CD4-positive, alpha-beta memory T cell (primary cell): ENCODE measurements at regions not wholly inside any gene's neighbourhood (a gene's known extent, or its start where the extent isn't known, plus 50 kb on each side); places are given as distances from the start of the nearest gene placed in this dataset.

ENCODE experiments used
- CTCF ChIA-PET: fragments of 350-600 bp; sonication (Branson Sonifier 250); formaldehyde crosslinking; loops from one replicate; lab custom pipeline; 2021; ENCODE audit warnings: inconsistent platforms; ENCODE audit not compliant: partially characterized antibody; lab: Charles Lee
- POLR2A ChIA-PET: fragments of 350-600 bp; sonication (Branson Sonifier 250); formaldehyde crosslinking; loops from one replicate; lab custom pipeline; 2021; ENCODE audit not compliant: partially characterized antibody; lab: Charles Lee
- DNase-seq, 5 donors: peaks; one replicate each; pipeline versions ENCODE4 v3.0.0 to v3.0.0-alpha.2; 2020 to 2022; ENCODE audit warnings: mixed read lengths in 1 of 5
- H3K27ac ChIP-seq: one replicate; pipeline ENCODE4 v1.7.0; 2013; ENCODE audit warnings: low read depth, low read length
- H3K27me3 ChIP-seq: 2 replicates; pipeline ENCODE4 v1.7.0; 2013; ENCODE audit warnings: mild to moderate bottlenecking, low read length, moderate library complexity; ENCODE audit not compliant: insufficient read depth
- H3K36me3 ChIP-seq: 2 replicates; pipeline ENCODE4 v1.7.0; 2013; ENCODE audit warnings: mild to moderate bottlenecking, low read length, moderate library complexity; ENCODE audit not compliant: insufficient read depth
- H3K4me1 ChIP-seq: 2 replicates; pipeline ENCODE4 v1.7.0; 2013; ENCODE audit warnings: mild to moderate bottlenecking, low read length, moderate library complexity; ENCODE audit not compliant: insufficient read depth
- H3K4me3 ChIP-seq, 2 donors: one replicate each; pipeline ENCODE4 v1.7.0; 2013; ENCODE audit warnings: low read length in 2 of 2, mild to moderate bottlenecking in 1 of 2
- H3K9me3 ChIP-seq, 2 donors: one replicate each; pipeline ENCODE4 v1.7.0; 2013; ENCODE audit warnings: low read length in 2 of 2, control low read depth in 1 of 2; ENCODE audit not compliant: control insufficient read depth in 1 of 2
- H3K27ac Mint-ChIP-seq, 7 donors: one replicate each; pipeline ENCODE4 v1.8.0; 2020 to 2021; ENCODE audit warnings: mixed read lengths in 7 of 7, mild to moderate bottlenecking in 6 of 7, inconsistent platforms in 3 of 7, moderate library complexity in 3 of 7
- H3K27me3 Mint-ChIP-seq, 2 donors: one replicate each; pipeline ENCODE4 v1.8.0; 2020 to 2021; ENCODE audit warnings: mixed read lengths in 2 of 2
- H3K36me3 Mint-ChIP-seq, 2 donors: one replicate each; pipeline ENCODE4 v1.8.0; 2020 to 2021; ENCODE audit warnings: mixed read lengths in 2 of 2, inconsistent platforms in 1 of 2, mild to moderate bottlenecking in 1 of 2
- H3K4me1 Mint-ChIP-seq, 4 donors: one replicate each; pipeline ENCODE4 v1.8.0; 2020 to 2021; ENCODE audit warnings: mixed read lengths in 4 of 4, mild to moderate bottlenecking in 1 of 4
- H3K4me3 Mint-ChIP-seq, 8 donors: one replicate each; pipeline ENCODE4 v1.8.0; 2020 to 2021; ENCODE audit warnings: mixed read lengths in 8 of 8, mild to moderate bottlenecking in 7 of 8, moderate library complexity in 6 of 8, inconsistent platforms in 3 of 8
- H3K9me3 Mint-ChIP-seq, 8 donors: one replicate each; pipeline ENCODE4 v1.8.0; 2020 to 2021; ENCODE audit warnings: mixed read lengths in 8 of 8, mild to moderate bottlenecking in 5 of 8, inconsistent platforms in 3 of 8, moderate library complexity in 1 of 8
- intact Hi-C: fragments of 100-400 bp; cut with micrococcal nuclease; formaldehyde crosslinking; loops from one replicate; pipeline ENCODE4 v1.15.1; 2023

DNA sequence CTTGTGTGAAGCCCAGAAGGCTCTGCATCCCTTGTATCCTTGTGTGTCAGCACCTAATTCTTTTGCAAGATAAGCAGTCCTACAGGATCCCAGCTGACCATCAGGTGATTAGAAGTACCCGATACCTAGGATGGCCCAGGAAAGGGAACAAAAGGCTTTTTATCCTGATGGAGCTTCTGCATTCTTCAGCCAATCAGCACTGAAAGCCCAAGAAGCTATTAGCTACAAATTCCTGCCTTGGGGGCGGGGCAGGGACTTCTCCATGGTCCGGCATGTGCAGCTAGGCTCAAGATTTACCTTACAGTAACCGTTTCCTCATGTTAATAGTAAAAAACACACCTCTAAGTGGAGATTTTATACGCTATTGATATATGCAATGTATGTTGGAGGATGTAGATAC lies 264.6 kb upstream of the THUMPD2 start:
- H3K4me1 ChIP-seq = no peaks in the 10 kb centered on the region
- Mint-ChIP-seq H3K9me3 (peaks cover 0 to 2% (median 0%) of the 10 kb centered on the region in 8 donors), H3K27ac (no peak overlapping the region), H3K27me3 (peaks cover 0 to 2% of the 10 kb centered on the region in 2 donors), H3K4me1 (no peaks in the 10 kb centered on the region), H3K36me3 (no peaks in the 10 kb centered on the region), H3K4me3 (no peak overlapping the region)
- no peak for DNase-seq
- CTCF ChIA-PET = no interaction called here
- POLR2A ChIA-PET = no interaction called here
- H3K4me3 ChIP-seq = no peak overlapping the region
- no peak overlapping the region for H3K27ac ChIP-seq
- no peaks in the 10 kb centered on the region for H3K36me3 ChIP-seq
- no peaks in the 10 kb centered on the region for H3K9me3 ChIP-seq
- H3K27me3 ChIP-seq = no peaks in the 10 kb centered on the region
- intact Hi-C loops = no loop called here

DNA sequence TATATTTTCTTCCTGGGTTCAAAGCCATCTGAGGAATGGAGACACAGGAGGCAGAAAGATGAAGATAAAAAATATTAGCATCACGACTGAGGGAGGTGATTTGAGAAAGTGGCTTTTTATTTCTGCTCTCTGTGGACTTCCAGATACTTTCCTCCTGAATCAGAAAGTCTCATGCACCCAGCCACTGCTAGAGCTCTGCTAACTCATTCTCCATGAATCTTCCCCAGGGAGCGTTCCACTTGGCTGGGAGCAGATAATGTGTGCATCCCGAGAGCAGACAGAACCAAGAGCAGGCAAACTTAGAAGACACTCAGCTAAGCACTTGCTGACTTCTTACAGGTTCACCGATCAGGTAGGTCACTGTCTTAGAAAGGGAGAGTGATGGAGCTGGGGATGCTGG lies 264.1 kb upstream of the THUMPD2 start:
- Histone ChIP-seq H3K36me3 (no peaks in the 10 kb centered on the region), H3K27ac (no peak overlapping the region), H3K27me3 (no peaks in the 10 kb centered on the region), H3K9me3 (no peaks in the 10 kb centered on the region), H3K4me1 (no peaks in the 10 kb centered on the region), H3K4me3 (no peak overlapping the region)
- Mint-ChIP-seq H3K36me3 (no peaks in the 10 kb centered on the region), H3K9me3 (peaks cover 0 to 3% (median 0%) of the 10 kb centered on the region in 8 donors), H3K4me1 (no peaks in the 10 kb centered on the region), H3K27ac (no peak overlapping the region), H3K27me3 (peaks cover 0 to 2% of the 10 kb centered on the region in 2 donors), H3K4me3 (no peak overlapping the region)
- POLR2A ChIA-PET = no interaction called here
- CTCF ChIA-PET = no interaction called here
- intact Hi-C loops = no loop called here
- no peak for DNase-seq

DNA sequence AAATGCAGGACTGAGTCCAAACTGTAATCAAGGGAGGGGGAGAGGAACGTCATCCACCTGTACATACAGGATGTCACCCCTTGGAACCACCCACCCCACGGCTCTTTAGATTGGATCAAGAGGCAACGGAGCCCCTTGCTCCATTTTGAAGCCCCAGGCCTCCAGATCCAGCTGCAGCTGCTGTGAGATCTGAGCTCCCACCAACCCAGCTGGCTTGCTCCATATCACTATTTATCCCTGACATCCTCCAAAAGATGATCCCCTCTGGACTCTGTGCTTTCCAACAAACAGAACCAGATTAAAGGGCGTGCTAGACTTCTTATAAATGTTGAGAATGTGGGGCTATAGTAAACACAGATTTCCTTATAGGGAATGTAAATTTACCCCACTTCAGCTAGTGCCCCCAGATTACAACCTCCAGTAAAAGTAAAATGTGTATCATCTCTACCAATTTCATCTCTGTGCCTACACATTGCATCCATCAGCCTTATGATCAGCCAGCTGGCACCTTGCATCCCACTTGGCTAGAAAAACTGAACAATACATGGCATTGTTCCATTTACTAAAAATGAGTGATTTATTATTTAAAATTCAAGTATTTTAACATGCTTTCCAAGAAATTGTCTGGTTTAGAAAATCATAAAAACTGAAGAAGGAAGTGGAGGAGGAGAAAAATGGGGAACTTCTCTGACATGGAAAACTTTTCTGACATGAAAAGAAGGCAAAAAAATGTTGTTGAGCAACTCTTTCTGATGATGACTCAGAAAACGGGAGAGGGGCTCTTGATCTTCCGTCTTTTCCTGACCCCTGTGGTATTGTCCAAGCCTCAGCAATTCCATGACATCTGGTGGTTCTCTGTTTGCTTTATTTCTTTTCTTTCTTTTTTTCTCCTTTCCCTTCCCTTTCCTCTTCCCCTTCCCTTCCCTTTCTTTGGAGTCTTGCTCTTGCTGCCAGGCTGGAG lies 262.6 kb upstream of the THUMPD2 start:
- H3K4me3 Mint-ChIP-seq = no peak overlapping the region
- Histone ChIP-seq H3K27ac (no peak overlapping the region), H3K4me3 (no peak overlapping the region), H3K9me3 (no peaks in the 10 kb centered on the region), H3K4me1 (no peaks in the 10 kb centered on the region), H3K27me3 (no peaks in the 10 kb centered on the region), H3K36me3 (no peaks in the 10 kb centered on the region)
- peaks cover 0 to 3% (median 0%) of the 10 kb centered on the region in 8 donors for H3K9me3 Mint-ChIP-seq
- DNase-seq = no peak
- ChIA-PET POLR2A (no interaction called here), CTCF (no interaction called here)
- no peaks in the 10 kb centered on the region for H3K36me3 Mint-ChIP-seq
- H3K27me3 Mint-ChIP-seq = peaks cover 0 to 2% of the 10 kb centered on the region in 2 donors
- H3K27ac Mint-ChIP-seq = no peak overlapping the region
- intact Hi-C loops = no loop called here
- no peaks in the 10 kb centered on the region for H3K4me1 Mint-ChIP-seq

DNA sequence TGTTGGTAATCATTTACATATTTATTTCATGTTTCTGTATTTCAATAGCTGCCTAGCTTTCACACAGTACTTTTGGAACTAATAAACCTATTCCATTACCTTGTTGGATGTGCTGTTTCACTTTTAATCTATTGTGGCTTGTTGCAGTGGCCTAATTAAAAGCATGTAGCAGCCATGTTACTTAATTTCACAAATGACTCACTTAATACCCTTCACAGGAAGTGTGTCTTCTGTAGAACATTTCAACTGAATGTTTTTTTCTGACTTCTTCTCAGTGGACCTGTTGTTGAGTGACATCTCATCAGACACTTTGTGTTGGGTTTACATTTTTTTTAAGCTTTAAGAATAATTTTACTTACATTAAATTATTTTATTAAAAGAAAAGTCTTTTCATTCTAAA lies 260.5 kb upstream of the THUMPD2 start:
- Mint-ChIP-seq H3K36me3 (no peaks in the 10 kb centered on the region), H3K27me3 (no peaks in the 10 kb centered on the region), H3K9me3 (peaks cover 0 to 3% (median 0%) of the 10 kb centered on the region in 8 donors), H3K4me1 (no peaks in the 10 kb centered on the region), H3K27ac (no peak overlapping the region), H3K4me3 (no peak overlapping the region)
- intact Hi-C loops = no loop called here
- Histone ChIP-seq H3K27ac (no peak overlapping the region), H3K4me1 (no peaks in the 10 kb centered on the region), H3K27me3 (no peaks in the 10 kb centered on the region), H3K4me3 (no peak overlapping the region), H3K9me3 (no peaks in the 10 kb centered on the region), H3K36me3 (no peaks in the 10 kb centered on the region)
- no peak for DNase-seq
- POLR2A ChIA-PET = no interaction called here
- CTCF ChIA-PET = no interaction called here

DNA sequence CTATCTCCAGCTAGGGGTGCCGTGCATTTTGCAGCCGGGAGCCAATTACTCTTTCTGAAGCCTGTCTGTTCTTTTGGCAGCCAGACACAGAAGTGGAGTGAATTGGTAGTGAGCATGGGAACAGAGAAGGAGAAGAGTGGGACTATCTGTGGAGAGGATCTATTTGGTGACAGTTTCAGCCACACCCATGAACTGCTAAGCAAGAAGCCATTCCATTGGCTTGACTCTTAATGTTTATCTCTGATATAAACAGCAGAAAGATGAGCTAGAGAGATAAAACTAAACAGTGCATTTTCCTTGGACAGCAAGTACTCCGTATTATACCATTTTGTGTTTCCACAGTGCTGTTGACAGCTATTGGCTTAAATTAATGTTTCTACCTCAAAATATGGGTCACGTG lies 259.6 kb upstream of the THUMPD2 start:
- Histone ChIP-seq H3K27ac (no peak overlapping the region), H3K27me3 (no peaks in the 10 kb centered on the region), H3K36me3 (no peaks in the 10 kb centered on the region), H3K4me1 (no peaks in the 10 kb centered on the region), H3K9me3 (no peaks in the 10 kb centered on the region), H3K4me3 (no peak overlapping the region)
- CTCF ChIA-PET = no interaction called here
- no peak overlapping the region for H3K27ac Mint-ChIP-seq
- H3K4me1 Mint-ChIP-seq = no peaks in the 10 kb centered on the region
- H3K4me3 Mint-ChIP-seq = no peak overlapping the region
- H3K27me3 Mint-ChIP-seq = no peaks in the 10 kb centered on the region
- H3K9me3 Mint-ChIP-seq = peaks cover 0 to 3% (median 0%) of the 10 kb centered on the region in 8 donors
- POLR2A ChIA-PET = no interaction called here
- DNase-seq = no peak
- H3K36me3 Mint-ChIP-seq = no peaks in the 10 kb centered on the region
- intact Hi-C loops = no loop called here

DNA sequence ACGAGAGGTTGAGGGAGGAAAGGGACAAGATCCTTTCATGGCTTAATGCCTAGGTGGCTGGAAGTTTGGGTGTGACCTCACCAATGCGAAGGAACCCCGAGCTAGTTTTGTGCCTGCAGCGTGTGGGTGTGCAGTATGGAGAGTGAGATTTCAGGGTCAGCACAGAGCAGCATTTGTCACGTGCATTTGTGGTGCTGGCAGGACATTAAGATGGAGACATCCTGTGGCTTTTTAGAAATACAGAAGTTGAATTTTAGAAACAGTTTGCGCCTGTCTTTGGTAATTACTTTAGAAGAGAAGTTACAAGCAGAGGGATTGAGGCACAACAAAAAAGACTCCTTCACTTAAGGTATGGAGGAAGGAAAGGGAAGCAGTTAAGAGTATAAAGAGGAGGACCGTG lies 258.2 kb upstream of the THUMPD2 start:
- Mint-ChIP-seq H3K36me3 (no peaks in the 10 kb centered on the region), H3K4me1 (no peaks in the 10 kb centered on the region), H3K27ac (no peak overlapping the region), H3K27me3 (no peaks in the 10 kb centered on the region), H3K9me3 (peaks cover 0 to 6% (median 0%) of the 10 kb centered on the region in 8 donors), H3K4me3 (no peak overlapping the region)
- no peak overlapping the region for H3K4me3 ChIP-seq
- no peaks in the 10 kb centered on the region for H3K27me3 ChIP-seq
- intact Hi-C loops = no loop called here
- no peaks in the 10 kb centered on the region for H3K9me3 ChIP-seq
- CTCF ChIA-PET = no interaction called here
- no peak overlapping the region for H3K27ac ChIP-seq
- POLR2A ChIA-PET = no interaction called here
- DNase-seq = no peak
- H3K4me1 ChIP-seq = no peaks in the 10 kb centered on the region
- no peaks in the 10 kb centered on the region for H3K36me3 ChIP-seq

DNA sequence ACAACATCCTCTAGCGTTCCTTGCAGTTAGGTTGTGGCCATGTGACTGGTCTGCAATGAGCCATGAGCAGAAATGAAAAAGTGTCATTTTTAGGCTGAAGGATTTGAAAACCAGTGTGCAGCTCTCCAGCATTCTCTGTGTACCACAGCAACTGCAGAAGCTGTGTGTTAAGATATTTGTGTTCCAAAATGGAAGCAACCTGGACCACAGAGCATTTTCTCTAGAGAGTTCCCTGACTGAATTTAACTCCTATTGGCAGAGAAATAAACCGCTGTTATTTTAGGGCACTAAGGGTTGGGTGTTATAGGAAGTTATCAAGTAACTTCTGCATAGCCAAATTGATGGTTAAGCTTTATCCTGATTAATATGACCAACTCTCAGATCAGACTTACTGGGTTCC lies 257.2 kb upstream of the THUMPD2 start:
- Histone ChIP-seq H3K27ac (no peak overlapping the region), H3K4me1 (no peaks in the 10 kb centered on the region), H3K36me3 (no peaks in the 10 kb centered on the region), H3K27me3 (no peaks in the 10 kb centered on the region), H3K4me3 (no peak overlapping the region), H3K9me3 (no peaks in the 10 kb centered on the region)
- H3K4me1 Mint-ChIP-seq = no peaks in the 10 kb centered on the region
- DNase-seq = no peak
- H3K4me3 Mint-ChIP-seq = no peak overlapping the region
- CTCF ChIA-PET = no interaction called here
- H3K27me3 Mint-ChIP-seq = no peaks in the 10 kb centered on the region
- intact Hi-C loops = no loop called here
- POLR2A ChIA-PET = no interaction called here
- H3K36me3 Mint-ChIP-seq = no peaks in the 10 kb centered on the region
- H3K27ac Mint-ChIP-seq = no peak overlapping the region
- H3K9me3 Mint-ChIP-seq = peaks cover 0 to 6% (median 0%) of the 10 kb centered on the region in 8 donors
